Right hindlimb (tissue), 1 donor: ENCODE measurements at regions not wholly inside any gene's neighbourhood (a gene's known extent, or its start where the extent isn't known, plus 50 kb on each side); places are given as distances from the start of the nearest gene placed in this dataset.
"Not testable (repeated sequence)": the region's sequence is repeated elsewhere in the genome, so short reads cannot be mapped to it uniquely, and the experiment has no call there.

Experiments
- DNase-seq: peaks from one replicate; pipeline ENCODE4 v3.0.0-alpha.2; 2018

GRCh38 chr5:105619725-105620124, 2051.0 kb downstream of the EFNA5 start:
- DNase-seq: no peak

DNA sequence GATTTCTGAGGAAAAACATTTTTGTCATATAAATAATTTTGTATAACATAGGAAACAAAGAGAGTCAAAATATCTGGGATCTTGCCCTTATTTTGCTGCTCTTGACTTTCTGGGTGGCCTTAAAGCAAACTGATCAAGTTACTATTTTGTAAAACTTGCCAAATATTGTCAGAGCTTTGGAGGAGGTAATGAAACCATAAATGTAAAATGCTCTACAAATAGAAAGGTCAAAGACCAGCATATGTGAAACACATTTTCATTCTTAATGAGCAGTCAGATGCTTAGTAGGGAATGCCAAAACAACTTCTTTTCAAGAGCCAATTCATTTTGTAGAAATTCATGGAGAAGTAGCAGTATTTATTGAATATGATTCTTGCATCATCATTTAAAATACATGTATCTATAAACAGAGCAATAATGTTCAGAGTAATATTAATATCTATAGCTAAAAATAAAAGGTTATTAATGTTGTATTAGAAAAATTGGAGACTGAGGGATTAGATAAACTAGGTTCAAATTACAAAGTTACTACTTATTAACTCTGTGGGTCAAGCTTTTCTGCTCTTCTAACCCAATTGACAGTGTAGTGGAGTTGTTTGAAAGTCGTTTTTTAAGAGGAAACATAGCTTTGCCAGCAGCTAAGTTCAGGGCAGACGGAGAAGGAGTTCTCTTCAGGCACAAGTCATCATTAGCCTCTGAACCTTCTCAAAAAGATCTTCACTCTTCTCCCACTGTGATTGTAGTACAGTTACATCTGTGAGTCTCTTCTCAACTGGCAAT, 2053.1 kb downstream of the EFNA5 start:
- no peak for DNase-seq

DNA sequence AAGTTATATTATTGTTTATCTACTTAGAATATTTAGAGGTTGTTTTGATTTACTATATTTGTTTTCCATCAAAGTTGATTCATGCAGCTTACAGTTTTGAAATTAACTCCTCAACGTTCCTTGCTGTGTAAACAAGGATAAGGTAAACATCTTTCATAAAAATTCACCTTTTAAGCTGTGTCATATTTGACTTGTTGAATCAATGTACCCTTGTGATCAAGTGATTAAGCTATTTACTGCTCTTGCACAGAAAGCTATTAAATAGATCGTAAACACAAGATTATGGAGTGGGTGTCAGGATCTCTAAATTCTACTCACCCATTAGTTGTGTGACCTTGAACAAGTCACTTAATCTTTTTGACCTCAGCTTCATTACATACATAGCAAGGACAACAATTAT, 2054.0 kb upstream of the NUDT12 start:
- no peak for DNase-seq

GRCh38 chr5:105602406-105602805, 2039.8 kb upstream of the NUDT12 start:
- DNase-seq: not testable (repeated sequence)

GRCh38 chr5:105593011-105593760, 2030.6 kb upstream of the NUDT12 start:
- no peak for DNase-seq

GRCh38 chr5:105587963-105588662, 2025.5 kb upstream of the NUDT12 start:
- no peak for DNase-seq

DNA sequence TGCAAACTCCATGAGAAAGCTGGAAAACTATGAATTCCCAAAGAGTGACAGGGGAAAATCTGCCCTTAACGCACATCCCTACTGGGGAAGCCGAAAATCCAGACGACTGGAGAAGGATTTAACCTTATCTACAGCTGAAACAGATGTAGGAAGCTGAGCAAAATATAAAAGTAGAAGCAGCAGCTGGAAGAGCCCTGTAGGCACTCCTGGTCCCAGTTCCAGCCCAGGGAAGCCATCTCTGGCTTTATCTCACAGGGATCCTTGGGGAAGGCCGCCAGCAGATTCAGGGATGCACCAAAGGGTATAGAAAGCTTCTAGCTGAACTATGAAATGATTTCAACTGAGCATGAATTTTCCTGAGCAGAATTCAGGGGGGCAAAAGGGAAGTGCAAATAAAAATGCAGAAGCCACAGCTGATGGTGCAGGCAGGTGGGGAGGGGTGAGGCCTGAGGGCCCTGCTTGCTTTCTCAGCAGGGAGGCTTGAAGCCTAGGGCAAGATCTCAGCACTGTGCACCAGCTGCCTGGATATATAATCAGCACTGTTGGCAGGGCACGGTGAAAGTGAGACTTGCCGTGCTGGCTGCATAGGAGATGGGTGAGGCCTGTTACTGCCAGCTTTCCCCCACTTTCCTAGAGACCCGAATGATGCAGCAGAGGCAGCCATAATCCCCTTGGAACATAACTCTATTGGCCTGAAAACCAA, 2019.5 kb upstream of the NUDT12 start:
- DNase-seq: no peak

GRCh38 chr5:105573575-105573974, 2011.0 kb upstream of the NUDT12 start:
- DNase-seq: no peak

DNA sequence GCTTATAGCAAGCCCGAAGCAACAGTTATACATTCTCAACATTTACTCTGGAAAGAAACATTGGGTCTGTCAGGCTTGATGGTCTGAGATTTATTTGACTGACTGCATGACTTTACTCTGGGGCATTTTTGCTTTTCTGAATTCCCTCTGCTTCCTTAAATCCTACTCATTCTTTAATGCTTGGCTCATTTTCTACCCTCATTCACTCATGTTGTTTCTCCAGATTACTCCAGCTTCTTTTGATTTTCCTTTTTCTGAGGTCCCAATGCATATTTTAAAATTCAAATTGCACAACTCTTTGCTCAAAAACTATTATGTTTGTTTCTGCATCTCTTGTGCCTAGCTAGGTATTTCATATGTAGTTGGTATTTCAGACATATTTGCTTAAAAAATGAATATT, 2002.9 kb upstream of the NUDT12 start:
- DNase-seq: no peak

DNA sequence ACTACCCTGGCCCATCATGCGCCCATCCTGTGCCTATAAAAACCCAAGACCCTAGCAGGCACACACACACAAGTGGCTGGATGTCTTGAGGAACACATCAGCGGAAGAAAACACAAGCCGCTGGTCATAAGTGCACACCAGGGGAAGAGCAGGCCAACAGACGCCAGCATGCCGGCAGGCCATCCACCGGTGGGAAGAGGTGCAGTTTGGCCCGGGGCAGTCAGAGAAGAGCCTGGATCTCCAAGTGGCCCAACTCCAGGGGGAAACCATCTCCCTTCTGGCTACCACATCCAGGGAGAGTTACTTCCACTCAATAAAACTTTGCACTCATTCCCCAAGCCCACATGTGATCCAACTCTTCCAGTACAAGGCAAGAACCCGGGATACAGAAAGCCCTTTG, 2001.3 kb upstream of the NUDT12 start:
- no peak for DNase-seq

DNA sequence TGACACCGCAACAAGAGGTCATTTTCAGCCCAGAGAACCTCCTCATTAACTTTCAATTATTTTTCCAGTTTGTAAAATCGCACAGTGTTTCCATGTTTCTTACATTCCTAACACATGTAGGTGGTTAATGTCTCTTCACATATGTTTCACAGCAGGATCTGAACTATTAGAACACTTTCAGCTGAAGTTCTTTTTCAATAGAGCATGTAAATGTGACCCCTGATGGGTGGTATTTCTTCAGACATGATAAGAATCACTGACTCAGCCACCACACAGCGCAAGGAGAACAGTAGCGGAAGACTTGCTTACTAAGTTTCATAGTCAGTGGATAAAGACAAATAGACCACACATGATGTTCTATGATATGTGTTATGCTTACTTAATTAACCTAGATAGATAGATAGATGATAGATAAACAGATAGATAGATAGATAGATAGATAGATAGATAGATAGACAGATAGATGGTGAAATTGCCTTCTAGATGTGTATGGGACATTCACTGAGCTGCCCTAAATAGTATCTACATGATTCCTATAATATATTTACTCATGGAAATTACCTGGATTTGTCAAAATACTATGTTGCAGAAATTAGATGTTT, 1992.1 kb upstream of the NUDT12 start:
- no peak for DNase-seq

GRCh38 chr5:105544300-105544699, 1981.7 kb upstream of the NUDT12 start:
- no peak for DNase-seq

DNA sequence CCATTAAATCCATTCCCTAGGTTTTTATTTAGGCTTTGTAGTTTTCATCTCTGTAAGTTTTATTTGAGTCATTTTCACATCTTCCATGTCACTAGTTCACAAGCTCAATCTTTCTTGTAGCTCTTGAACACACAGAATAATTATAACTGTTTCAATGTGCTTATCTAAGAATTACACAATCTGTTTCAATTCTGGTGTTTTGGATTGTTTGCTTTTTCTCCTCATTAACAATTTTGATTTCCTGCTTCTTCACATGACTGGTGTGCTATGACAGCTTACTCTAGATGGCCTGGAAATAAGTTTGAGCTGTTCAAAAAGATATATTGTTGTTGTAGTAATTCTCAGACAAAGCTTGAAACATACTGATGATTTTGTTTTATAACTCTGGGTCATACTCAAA, 1974.1 kb upstream of the NUDT12 start:
- DNase-seq: no peak

DNA sequence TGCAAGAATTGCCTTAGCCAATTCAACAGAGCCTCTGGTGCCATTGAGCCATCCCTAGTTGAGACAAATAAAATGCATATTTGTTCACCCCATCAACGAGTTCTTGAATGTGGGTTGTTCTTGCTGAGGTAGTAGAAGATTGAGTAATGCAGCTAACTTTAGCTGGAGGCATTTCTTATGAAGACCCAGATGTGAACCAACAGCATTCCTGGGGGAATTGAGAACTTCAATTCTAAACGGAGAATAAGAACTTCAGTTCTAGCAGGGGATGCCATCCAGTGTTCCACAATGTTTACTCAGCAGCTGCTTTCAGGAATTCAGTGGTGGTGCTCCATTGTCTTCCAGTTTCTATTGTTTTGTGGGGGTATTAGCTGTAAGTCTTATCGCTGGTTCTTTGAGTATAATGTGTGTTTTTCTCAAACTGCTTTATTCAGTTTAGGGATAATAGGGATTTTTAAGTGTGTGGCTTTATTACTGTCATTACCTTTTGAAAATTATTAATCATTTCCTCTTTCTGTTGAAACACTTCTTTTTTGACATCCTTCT, 1968.2 kb upstream of the NUDT12 start:
- DNase-seq: no peak

DNA sequence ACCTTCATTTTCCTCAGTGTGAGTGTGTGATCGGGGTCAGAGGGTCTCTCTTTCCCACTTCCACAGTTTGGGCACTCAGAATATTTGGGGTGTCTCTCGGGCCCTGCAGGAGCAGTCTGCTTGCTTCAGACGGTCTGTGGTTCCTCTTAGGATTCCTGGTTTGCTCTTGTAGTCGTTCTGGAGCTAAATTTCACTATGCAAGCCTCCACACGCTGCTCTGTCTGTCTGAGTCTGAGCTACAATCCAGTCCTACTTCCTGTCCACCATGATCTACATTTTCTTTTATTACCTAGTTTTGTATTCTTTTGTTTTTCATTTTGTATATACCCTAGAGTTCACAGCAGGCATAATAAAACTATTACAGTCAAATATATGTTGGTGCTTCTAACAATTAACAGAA, 1967.3 kb upstream of the NUDT12 start:
- DNase-seq: no peak

DNA sequence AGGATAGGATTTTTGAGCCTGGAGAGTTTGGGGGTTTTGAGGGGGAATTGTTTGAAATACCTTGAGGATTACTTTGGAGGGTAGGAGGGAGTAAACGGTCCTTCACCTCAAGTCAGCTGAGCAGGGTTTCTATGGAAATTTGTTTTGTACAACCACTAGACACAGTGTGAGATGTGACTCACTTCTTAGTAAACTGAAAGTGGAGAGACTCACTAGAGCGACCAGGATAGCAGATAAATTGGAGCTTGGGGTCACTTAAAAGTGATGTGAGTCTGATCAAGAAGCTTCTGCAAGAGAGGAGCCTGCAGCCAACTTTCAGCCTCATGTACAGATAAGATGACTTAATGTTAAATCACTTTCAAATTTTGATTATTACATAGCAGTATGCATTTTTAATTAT, 1945.9 kb upstream of the NUDT12 start:
- no peak for DNase-seq

DNA sequence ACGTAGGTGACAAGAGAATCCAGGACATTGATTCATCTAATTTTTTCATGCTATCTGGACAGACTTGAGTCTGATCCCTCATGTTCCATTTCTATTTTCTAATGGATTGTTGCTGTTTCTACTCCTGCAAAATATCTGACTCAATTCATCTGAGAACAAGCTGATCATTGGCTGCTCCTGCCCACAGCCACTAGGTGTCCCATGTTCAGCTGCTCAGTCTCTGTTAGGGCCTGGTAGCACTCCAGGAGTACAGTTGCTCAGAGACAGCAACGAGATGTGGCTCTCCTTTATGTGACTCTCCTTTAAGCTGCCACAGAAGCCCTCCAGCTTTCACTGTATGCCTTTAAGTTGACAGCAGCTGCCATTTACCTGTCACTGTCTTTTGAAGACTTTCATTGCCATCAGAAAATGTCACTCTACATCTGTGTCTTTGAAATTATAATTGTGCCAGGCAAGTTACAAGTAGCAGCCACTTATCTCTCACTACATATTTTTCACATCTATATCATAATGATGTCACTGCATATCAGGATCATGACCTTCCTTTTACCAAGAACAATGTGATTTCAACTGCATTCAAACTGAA, 1944.2 kb upstream of the NUDT12 start:
- DNase-seq: no peak

GRCh38 chr5:105503950-105504349, 1941.4 kb upstream of the NUDT12 start:
- no peak for DNase-seq

- no peak for DNase-seq
Measured at GRCh38 chr5:105501315-105501714, 1938.7 kb upstream of the NUDT12 start.

DNA sequence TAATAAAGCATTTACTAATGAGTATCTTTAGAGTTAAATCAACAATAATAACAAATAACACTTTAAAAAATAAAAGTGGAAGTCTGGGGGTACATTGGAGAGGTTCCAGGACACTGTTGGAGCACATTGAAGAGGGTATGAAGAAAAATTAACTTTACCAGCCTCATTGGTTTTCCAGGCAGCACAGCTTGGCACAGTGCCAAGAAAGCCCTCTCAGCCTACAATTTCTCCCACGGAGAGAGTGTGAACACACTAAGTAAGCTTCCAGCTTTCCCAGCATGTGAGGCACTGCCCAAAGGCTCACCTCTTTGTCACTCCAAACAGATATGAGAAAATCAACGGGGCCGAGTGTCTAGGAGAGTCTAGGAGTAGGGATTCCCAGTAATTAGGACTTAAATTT, 1912.8 kb upstream of the NUDT12 start:
- no peak for DNase-seq

- DNase-seq: no peak
Measured at GRCh38 chr5:105462377-105462776, 1899.8 kb upstream of the NUDT12 start.

- DNase-seq: no peak
Measured at GRCh38 chr5:105460721-105461120, 1898.1 kb upstream of the NUDT12 start.
